Kidney epithelial cell (primary cell): ENCODE measurements at regions not wholly inside any gene's neighbourhood (a gene's known extent, or its start where the extent isn't known, plus 50 kb on each side); places are given as distances from the start of the nearest gene placed in this dataset.

Experiments
- DNase-seq: peaks from one replicate; pipeline ENCODE4 v3.0.0-alpha.2; 2010; ENCODE audit warnings: low read depth
- H3K27me3 ChIP-seq: 2 replicates; pipeline ENCODE4 v1.6.0; 2011; ENCODE audit warnings: low read length; ENCODE audit not compliant: control insufficient read depth, insufficient read depth
- H3K36me3 ChIP-seq: 2 replicates; pipeline ENCODE4 v1.5.1; 2011; ENCODE audit warnings: low read length; ENCODE audit not compliant: control insufficient read depth, insufficient read depth
- H3K4me3 ChIP-seq: 2 replicates; pipeline ENCODE4 v1.5.1; 2011; ENCODE audit warnings: low read depth, mild to moderate bottlenecking, control low read depth, low read length
- CTCF ChIP-seq: IDR thresholded peaks from 2 replicates; pipeline ENCODE4 v1.5.1; 2011; ENCODE audit warnings: mild to moderate bottlenecking, moderate library complexity, low read length, control low read depth, inconsistent platforms; ENCODE audit not compliant: insufficient read depth, poor library complexity, severe bottlenecking

- no peak for DNase-seq
- no peaks in the 10 kb centered on the region for H3K27me3 ChIP-seq
- no peak for TF ChIP-seq CTCF
- no peaks in the 10 kb centered on the region for H3K36me3 ChIP-seq
- no peak overlapping the region for H3K4me3 ChIP-seq
Measured at GRCh38 chr5:61667525-61668218, 335.6 kb downstream of the ZSWIM6 start.

DNA sequence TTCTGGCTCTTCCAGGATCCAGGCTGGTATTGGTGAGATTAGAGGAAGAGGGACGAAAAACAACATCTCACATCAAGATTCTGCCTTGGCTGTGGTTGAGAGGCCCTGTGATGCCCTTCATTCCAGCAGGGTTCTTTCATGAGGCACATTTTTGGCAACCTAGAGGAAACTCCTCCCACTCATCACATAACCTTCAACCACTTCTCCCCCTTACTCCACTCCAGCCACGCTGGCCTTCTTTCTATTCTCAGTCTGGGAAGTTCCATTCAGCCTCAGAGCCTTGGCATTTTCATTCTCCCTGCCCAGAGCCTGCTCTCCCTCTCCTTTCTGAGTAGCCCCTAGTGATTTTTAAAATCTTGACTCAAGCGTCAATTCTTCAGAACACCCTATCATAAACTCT lies 337.5 kb downstream of the ZSWIM6 start:
- DNase-seq = no peak
- H3K27me3 ChIP-seq = no peaks in the 10 kb centered on the region
- no peak for TF ChIP-seq CTCF
- H3K4me3 ChIP-seq = no peak overlapping the region
- no peaks in the 10 kb centered on the region for H3K36me3 ChIP-seq

DNA sequence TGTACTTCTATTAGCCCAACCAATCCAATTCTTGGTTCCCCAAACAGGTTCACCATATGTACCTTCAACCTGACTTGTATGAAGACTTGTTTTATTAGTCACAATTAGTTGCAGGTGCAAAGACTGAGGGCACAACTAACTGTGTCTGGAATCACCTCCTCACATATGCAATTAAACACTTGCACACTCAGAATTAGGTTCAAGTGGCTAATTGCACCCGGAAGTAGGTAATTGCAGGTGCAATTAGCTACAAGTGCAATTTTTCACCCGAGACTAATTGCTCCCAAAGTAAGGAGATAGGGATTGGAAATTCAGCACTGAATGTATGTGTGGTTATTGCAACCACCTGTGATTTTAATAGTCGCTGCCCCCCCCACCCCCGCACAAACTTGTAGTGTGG lies 338.9 kb downstream of the ZSWIM6 start:
- TF ChIP-seq CTCF = no peak
- H3K36me3 ChIP-seq = no peaks in the 10 kb centered on the region
- no peak for DNase-seq
- H3K4me3 ChIP-seq = no peak overlapping the region
- no peaks in the 10 kb centered on the region for H3K27me3 ChIP-seq

DNA sequence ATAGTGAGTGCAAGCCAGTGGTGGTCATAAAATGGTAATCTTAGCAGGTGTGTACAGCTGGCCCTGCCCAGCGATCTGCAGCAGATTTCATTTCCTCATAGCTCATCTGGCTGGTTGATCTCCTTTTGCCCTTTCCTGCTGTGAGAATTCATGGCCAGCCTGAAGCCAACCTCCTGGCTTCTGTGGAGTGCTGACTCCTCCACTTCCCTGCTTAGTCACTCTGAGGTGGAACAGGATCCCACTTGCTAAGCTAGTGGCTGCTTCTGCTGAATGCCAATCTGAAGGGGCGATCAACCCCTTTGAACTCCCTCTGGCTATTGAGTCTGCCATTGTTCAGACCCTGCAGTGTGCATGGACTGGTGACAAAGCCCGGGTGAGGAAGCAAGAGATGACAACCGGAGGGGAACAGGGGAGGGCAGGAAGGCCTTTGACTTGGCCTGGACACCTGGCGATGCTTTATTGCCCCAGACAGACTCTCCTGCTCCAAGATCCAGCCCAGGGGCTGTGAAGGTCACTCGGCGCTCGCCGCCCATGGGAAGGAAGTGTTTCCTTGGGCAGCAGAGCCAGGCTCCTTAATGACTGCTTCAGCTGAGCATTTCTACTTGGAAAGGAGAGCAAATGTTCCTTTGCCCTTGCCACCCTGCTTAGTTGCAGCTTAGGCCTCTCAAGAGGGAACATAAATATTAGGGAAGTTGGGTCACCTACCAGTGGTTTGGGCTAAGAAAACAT lies 341.1 kb downstream of the ZSWIM6 start:
- DNase-seq = peak; percentile 74
- Histone ChIP-seq H3K27me3 (no peaks in the 10 kb centered on the region), H3K36me3 (no peaks in the 10 kb centered on the region), H3K4me3 (no peak overlapping the region)
- TF ChIP-seq CTCF = no peak

- Histone ChIP-seq H3K27me3 (no peaks in the 10 kb centered on the region), H3K36me3 (no peaks in the 10 kb centered on the region), H3K4me3 (no peak overlapping the region)
- TF ChIP-seq CTCF = no peak
- no peak for DNase-seq
Measured at GRCh38 chr5:61674378-61674777, 342.3 kb downstream of the ZSWIM6 start.
